GM12878 (cell line): ENCODE measurements at regions not wholly inside any gene's neighbourhood (a gene's known extent, or its start where the extent isn't known, plus 50 kb on each side); places are given as distances from the start of the nearest gene placed in this dataset.

Experiments
- ATAC-seq: fragments of 200-7000 bp; cut with Tn5 transposase; 3 replicates; pipeline ENCODE4 v1.9.1; 2020; ENCODE audit warnings: mild to moderate bottlenecking, moderate library complexity
- BruUV-seq: library from RNA; stranded (reverse); fragments of 400-500 nt; replicated peaks from 2 replicates; lab custom pipeline; 2021; lab: Mats Ljungman, UMichigan
- CTCF ChIA-PET: fragments of 300-600 bp; sonication (Branson Sonifier 250); formaldehyde crosslinking; extraction: SDS; loops from one replicate; lab custom pipeline; 2021; ENCODE audit warnings: inconsistent platforms; lab: Yijun Ruan, JAX
- POLR2A ChIA-PET: fragments of 350-600 bp; formaldehyde crosslinking; extraction: SDS; loops from one replicate; lab custom pipeline; 2021; ENCODE audit warnings: inconsistent platforms; lab: Charles Lee
- RAD21 ChIA-PET: fragments of 300-600 bp; sonication (Branson Sonifier 250); formaldehyde crosslinking; loops from one replicate; lab custom pipeline; 2023; ENCODE audit warnings: antibody characterized with exemption; ENCODE audit not compliant: unreplicated experiment; lab: Charles Lee
- SMC1A ChIA-PET: fragments of 300-600 bp; sonication (Branson Sonifier 250); formaldehyde crosslinking; loops from one replicate; lab custom pipeline; 2023; ENCODE audit not compliant: unreplicated experiment, uncharacterized antibody; lab: Charles Lee
- DNase-seq: peaks from one replicate; pipeline ENCODE4 v3.0.0-alpha.2; 2011; ENCODE audit warnings: low read depth, low spot score
- FAIRE-seq: peaks from 3 replicates; lab custom pipeline; 2011; peaks lifted over from hg19 to GRCh38; lab: Jason Lieb, UNC
- H2AFZ ChIP-seq: 2 replicates; pipeline ENCODE4 v1.6.0; 2011; ENCODE audit warnings: low read depth, low read length, control low read depth; ENCODE audit not compliant: control insufficient read depth
- H3K27ac ChIP-seq: 2 replicates; pipeline ENCODE4 v1.5.1; 2011; ENCODE audit warnings: control low read depth; ENCODE audit not compliant: control insufficient read depth, insufficient read depth
- H3K27me3 ChIP-seq, 2 experiments: replicated peaks in 1 of 2; 2 replicates each; pipeline versions ENCODE4 v1.6.0 to v1.6.1; 2011; ENCODE audit warnings: low read length in 1 of 2; ENCODE audit not compliant: control insufficient read depth in 2 of 2, insufficient read depth in 2 of 2
- H3K36me3 ChIP-seq, 2 experiments: 2 replicates each; pipeline ENCODE4 v1.5.1; 2011; ENCODE audit warnings: low read length in 1 of 2; ENCODE audit not compliant: control insufficient read depth in 2 of 2, insufficient read depth in 2 of 2
- H3K4me1 ChIP-seq: 2 replicates; pipeline ENCODE4 v1.6.1; 2011; ENCODE audit warnings: mild to moderate bottlenecking, low read length, moderate library complexity, mixed read lengths; ENCODE audit not compliant: control insufficient read depth, insufficient read depth
- H3K4me2 ChIP-seq: 2 replicates; pipeline ENCODE4 v1.6.0; 2011; ENCODE audit warnings: control low read depth; ENCODE audit not compliant: control insufficient read depth, insufficient read depth
- H3K4me3 ChIP-seq: fragments of 200-600 bp; sonication (generic); 2 replicates; pipeline ENCODE4 v1.5.1; 2016
- H3K79me2 ChIP-seq: 2 replicates; pipeline ENCODE4 v1.6.0; 2011; ENCODE audit warnings: low read length; ENCODE audit not compliant: control insufficient read depth, insufficient read depth
- H3K9ac ChIP-seq: 2 replicates; pipeline ENCODE4 v1.8.0; 2011; ENCODE audit warnings: low read length, control low read depth, mixed read lengths; ENCODE audit not compliant: control insufficient read depth, insufficient read depth
- H3K9me3 ChIP-seq: replicated peaks from 3 replicates; pipeline ENCODE4 v1.5.1; 2011; ENCODE audit warnings: mild to moderate bottlenecking, low read length; ENCODE audit not compliant: control insufficient read depth, insufficient read depth
- H4K20me1 ChIP-seq: 2 replicates; pipeline ENCODE4 v1.6.0; 2011; ENCODE audit not compliant: control insufficient read depth, insufficient read depth
- ATF7 ChIP-seq: fragments of 450-650 bp; IDR thresholded peaks from 2 replicates; pipeline ENCODE4 v1.6.1; 2016; ENCODE audit warnings: low read depth, mild to moderate bottlenecking
- BCL11A ChIP-seq: IDR thresholded peaks from 2 replicates; pipeline ENCODE4 v1.6.1; 2011; ENCODE audit warnings: low read depth, low read length
- CREB1 ChIP-seq: IDR thresholded peaks from 2 replicates; pipeline ENCODE4 v1.6.1; 2012; ENCODE audit warnings: low read depth, mild to moderate bottlenecking, inconsistent platforms
- EP300 ChIP-seq, 2 experiments: fragments of 150-350 bp in 1 of 2; IDR thresholded peaks; 2 replicates each; pipeline ENCODE4 v1.6.1; 2011 to 2012; ENCODE audit warnings: low read depth in 2 of 2, low read length in 2 of 2, borderline replicate concordance in 1 of 2, improper control_type of control experiment in 1 of 2, inconsistent platforms in 1 of 2; ENCODE audit not compliant: control insufficient read depth in 1 of 2
- IKZF1 ChIP-seq: fragments of 450-650 bp; conservative IDR thresholded peaks from 2 replicates; pipeline ENCODE4 v1.6.1; 2017; ENCODE audit warnings: antibody characterized with exemption, mild to moderate bottlenecking
- IKZF2 ChIP-seq, 2 experiments: fragments of 450-650 bp; IDR thresholded peaks; 2 replicates each; pipeline ENCODE4 v1.6.1; 2017; ENCODE audit warnings: mild to moderate bottlenecking in 2 of 2, moderate library complexity in 2 of 2
- KLF5 ChIP-seq: fragments of 450-650 bp; IDR thresholded peaks from 2 replicates; pipeline ENCODE4 v1.6.1; 2014; ENCODE audit warnings: mild to moderate bottlenecking; ENCODE audit not compliant: partially characterized antibody
- NFIC ChIP-seq: IDR thresholded peaks from 2 replicates; pipeline ENCODE4 v1.6.1; 2012; ENCODE audit warnings: low read depth, mild to moderate bottlenecking, inconsistent platforms, low read length, moderate library complexity
- SMARCA5 ChIP-seq: fragments of 450-650 bp; IDR thresholded peaks from 2 replicates; pipeline ENCODE4 v1.6.1; 2017; ENCODE audit warnings: mild to moderate bottlenecking
- SPI1 ChIP-seq: IDR thresholded peaks from 2 replicates; pipeline ENCODE4 v1.6.1; 2011; ENCODE audit warnings: low read depth, mild to moderate bottlenecking, low read length, moderate library complexity, borderline replicate concordance; ENCODE audit not compliant: insufficient read depth
- TBL1XR1 ChIP-seq: IDR thresholded peaks from 2 replicates; pipeline ENCODE4 v1.6.1; 2012; ENCODE audit warnings: low read depth, low read length, improper control_type of control experiment
- WGBS: methylation state at CpG from one replicate; pipeline ENCODE4 v1.1.6; 2016; ENCODE audit warnings: low lambda C conversion rate; ENCODE audit not compliant: insufficient replicate concordance, insufficient coverage; ENCODE audit errors: missing lambda C conversion rate; 5-methylcytosine and 5-hydroxymethylcytosine counted together
- in situ Hi-C: fragments of 300-500 bp; cut with MboI; formaldehyde crosslinking; loops from 9 replicates; pipeline ENCODE4 v1.14.3; 2018; ENCODE audit warnings: mixed read lengths
- intact Hi-C: fragments of 100-400 bp; cut with micrococcal nuclease; formaldehyde crosslinking; loops from one replicate; pipeline ENCODE4 v1.14.2; 2022; ENCODE audit not compliant: unreplicated experiment
- TF ChIP-seq, protein P1 (sequence below): fragments of 450-650 bp; IDR thresholded peaks from 2 replicates; pipeline ENCODE4 v1.6.1; 2017; ENCODE audit warnings: low read depth, mild to moderate bottlenecking, moderate library complexity
- TF ChIP-seq, protein P2 (sequence below): IDR thresholded peaks from 2 replicates; pipeline ENCODE4 v1.6.1; 2012; ENCODE audit warnings: low read length, inconsistent platforms
- TF ChIP-seq, protein P3 (sequence below): fragments of 450-650 bp; IDR thresholded peaks from 2 replicates; pipeline ENCODE4 v1.6.1; 2017; ENCODE audit warnings: mild to moderate bottlenecking, moderate library complexity
- TF ChIP-seq, protein P4 (sequence below): IDR thresholded peaks from 2 replicates; pipeline ENCODE4 v1.6.1; 2012; ENCODE audit warnings: low read depth, low read length, improper control_type of control experiment

DNA sequence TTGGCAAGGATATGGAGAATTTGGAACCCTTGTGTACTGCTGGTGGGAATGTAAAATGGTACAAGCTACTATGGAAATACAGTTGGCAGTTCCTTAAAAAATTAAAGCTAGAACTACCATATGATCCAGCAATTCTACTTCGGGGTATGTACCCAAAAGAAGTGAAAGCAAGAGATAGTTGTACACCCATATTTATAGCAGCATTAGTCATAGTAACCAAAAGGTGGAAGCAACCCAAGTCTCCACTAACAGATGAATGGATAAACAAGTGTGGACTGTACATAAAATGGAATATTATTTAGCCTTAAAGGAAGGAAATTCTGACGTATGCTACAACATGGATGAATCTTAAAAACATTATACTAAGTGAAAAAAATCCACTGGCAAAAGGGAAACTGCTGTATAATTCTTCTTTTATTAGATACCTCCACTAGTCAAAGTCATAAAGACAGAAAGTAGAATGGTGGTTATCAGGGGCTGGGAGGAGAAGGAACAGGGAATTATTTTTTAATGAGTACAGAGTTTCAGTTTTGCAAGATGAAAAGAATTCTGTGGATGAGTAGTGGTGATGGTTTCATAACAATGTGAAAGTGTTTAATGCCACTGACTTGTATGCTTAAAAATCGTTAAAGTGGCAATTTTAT, 141.6 kb downstream of the RXFP2 start:
- Histone ChIP-seq H3K36me3 (no peaks in the 10 kb centered on the region), H2AFZ (no peak overlapping the region), H3K4me2 (peak overlapping the region; percentile 26; the same call in 1 of the 2 replicates), H3K27ac (no peak overlapping the region), H3K79me2 (no peaks in the 10 kb centered on the region), H3K4me3 (no peak overlapping the region), H3K4me1 (peaks cover 11% of the 10 kb centered on the region), H3K9me3 (no peaks in the 10 kb centered on the region), H3K9ac (no peak overlapping the region), H3K27me3 (no peaks in the 10 kb centered on the region), H4K20me1 (no peaks in the 10 kb centered on the region)
- ChIA-PET SMC1A (interaction anchor here (1.5 to 1.8 kb wide), 2 partner anchors 15 to 52 kb away, joined by 3 to 7 read pairs; no protein-coding TSS in a partner anchor), CTCF (interaction anchor here (0.7 to 1.0 kb wide), 2 partner anchors 15 to 29 kb away, joined by 3 to 4 read pairs; no protein-coding TSS in a partner anchor), POLR2A (interaction anchor here (1.4 kb wide), 1 partner anchor 15 kb away, joined by 4 read pairs; no protein-coding TSS in a partner anchor), RAD21 (interaction anchor here (1.3 to 1.4 kb wide), 2 partner anchors 18 to 29 kb away, joined by 3 to 5 read pairs; no protein-coding TSS in a partner anchor)
- FAIRE-seq (peak; percentile 76), DNase-seq (no peak), ATAC-seq (peak; percentile 74)
- WGBS = 9% methylated on average over 3 of the region's 3 CpGs
- intact Hi-C loops = loop anchor here (1.0 kb wide), 1 partner anchor 15 kb away; no protein-coding TSS in a partner anchor
- BruUV-seq = no TSS peak
- in situ Hi-C loops = no loop called here
- TF ChIP-seq KLF5 (no peak), SMARCA5 (peak; percentile 29; the same call in 1 of the 2 replicates), TBL1XR1 (no peak), EP300 (IDR thresholded peaks at IDR 0.05; ENCODE audit: borderline replicate concordance in 1 of 2, control insufficient read depth in 1 of 2, low read depth in 2 of 2, low read length in 2 of 2) (peak in 1 of 2 experiments; percentile 21; a peak in 1 of 4 replicates), IKZF1 (peak; percentile 64), CREB1 (no peak), IKZF2 (IDR thresholded peaks at IDR 0.05) (peak; percentile 92 to 95), BCL11A (peak; percentile 67; the same call in 1 of the 2 replicates), NFIC (peak; percentile 55; the same call in 1 of the 2 replicates), ATF7 (0 out of 2 replicates have a peak, but pooled peaks have one; percentile 46), SPI1 (peak; percentile 33; the same call in 1 of the 2 replicates)
- TF ChIP-seq, protein P1, sequence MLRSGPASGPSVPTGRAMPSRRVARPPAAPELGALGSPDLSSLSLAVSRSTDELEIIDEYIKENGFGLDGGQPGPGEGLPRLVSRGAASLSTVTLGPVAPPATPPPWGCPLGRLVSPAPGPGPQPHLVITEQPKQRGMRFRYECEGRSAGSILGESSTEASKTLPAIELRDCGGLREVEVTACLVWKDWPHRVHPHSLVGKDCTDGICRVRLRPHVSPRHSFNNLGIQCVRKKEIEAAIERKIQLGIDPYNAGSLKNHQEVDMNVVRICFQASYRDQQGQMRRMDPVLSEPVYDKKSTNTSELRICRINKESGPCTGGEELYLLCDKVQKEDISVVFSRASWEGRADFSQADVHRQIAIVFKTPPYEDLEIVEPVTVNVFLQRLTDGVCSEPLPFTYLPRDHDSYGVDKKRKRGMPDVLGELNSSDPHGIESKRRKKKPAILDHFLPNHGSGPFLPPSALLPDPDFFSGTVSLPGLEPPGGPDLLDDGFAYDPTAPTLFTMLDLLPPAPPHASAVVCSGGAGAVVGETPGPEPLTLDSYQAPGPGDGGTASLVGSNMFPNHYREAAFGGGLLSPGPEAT = peak; percentile 77
- TF ChIP-seq, protein P2, sequence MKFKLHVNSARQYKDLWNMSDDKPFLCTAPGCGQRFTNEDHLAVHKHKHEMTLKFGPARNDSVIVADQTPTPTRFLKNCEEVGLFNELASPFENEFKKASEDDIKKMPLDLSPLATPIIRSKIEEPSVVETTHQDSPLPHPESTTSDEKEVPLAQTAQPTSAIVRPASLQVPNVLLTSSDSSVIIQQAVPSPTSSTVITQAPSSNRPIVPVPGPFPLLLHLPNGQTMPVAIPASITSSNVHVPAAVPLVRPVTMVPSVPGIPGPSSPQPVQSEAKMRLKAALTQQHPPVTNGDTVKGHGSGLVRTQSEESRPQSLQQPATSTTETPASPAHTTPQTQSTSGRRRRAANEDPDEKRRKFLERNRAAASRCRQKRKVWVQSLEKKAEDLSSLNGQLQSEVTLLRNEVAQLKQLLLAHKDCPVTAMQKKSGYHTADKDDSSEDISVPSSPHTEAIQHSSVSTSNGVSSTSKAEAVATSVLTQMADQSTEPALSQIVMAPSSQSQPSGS = peak; percentile 47; the same call in 1 of the 2 replicates
- TF ChIP-seq, protein P3, sequence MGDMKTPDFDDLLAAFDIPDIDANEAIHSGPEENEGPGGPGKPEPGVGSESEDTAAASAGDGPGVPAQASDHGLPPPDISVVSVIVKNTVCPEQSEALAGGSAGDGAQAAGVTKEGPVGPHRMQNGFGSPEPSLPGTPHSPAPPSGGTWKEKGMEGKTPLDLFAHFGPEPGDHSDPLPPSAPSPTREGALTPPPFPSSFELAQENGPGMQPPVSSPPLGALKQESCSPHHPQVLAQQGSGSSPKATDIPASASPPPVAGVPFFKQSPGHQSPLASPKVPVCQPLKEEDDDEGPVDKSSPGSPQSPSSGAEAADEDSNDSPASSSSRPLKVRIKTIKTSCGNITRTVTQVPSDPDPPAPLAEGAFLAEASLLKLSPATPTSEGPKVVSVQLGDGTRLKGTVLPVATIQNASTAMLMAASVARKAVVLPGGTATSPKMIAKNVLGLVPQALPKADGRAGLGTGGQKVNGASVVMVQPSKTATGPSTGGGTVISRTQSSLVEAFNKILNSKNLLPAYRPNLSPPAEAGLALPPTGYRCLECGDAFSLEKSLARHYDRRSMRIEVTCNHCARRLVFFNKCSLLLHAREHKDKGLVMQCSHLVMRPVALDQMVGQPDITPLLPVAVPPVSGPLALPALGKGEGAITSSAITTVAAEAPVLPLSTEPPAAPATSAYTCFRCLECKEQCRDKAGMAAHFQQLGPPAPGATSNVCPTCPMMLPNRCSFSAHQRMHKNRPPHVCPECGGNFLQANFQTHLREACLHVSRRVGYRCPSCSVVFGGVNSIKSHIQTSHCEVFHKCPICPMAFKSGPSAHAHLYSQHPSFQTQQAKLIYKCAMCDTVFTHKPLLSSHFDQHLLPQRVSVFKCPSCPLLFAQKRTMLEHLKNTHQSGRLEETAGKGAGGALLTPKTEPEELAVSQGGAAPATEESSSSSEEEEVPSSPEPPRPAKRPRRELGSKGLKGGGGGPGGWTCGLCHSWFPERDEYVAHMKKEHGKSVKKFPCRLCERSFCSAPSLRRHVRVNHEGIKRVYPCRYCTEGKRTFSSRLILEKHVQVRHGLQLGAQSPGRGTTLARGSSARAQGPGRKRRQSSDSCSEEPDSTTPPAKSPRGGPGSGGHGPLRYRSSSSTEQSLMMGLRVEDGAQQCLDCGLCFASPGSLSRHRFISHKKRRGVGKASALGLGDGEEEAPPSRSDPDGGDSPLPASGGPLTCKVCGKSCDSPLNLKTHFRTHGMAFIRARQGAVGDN = no peak
- TF ChIP-seq, protein P4, sequence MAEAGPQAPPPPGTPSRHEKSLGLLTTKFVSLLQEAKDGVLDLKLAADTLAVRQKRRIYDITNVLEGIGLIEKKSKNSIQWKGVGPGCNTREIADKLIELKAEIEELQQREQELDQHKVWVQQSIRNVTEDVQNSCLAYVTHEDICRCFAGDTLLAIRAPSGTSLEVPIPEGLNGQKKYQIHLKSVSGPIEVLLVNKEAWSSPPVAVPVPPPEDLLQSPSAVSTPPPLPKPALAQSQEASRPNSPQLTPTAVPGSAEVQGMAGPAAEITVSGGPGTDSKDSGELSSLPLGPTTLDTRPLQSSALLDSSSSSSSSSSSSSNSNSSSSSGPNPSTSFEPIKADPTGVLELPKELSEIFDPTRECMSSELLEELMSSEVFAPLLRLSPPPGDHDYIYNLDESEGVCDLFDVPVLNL = no peak
